Stimulated activated CD4-positive, alpha-beta T cell treated with anti-CD3 and anti-CD28 coated beads, Interleukin-15, amount 100 ng/mL, for 24 hours (primary cell): ENCODE measurements at regions not wholly inside any gene's neighbourhood (a gene's known extent, or its start where the extent isn't known, plus 50 kb on each side); places are given as distances from the start of the nearest gene placed in this dataset.

Source experiments
- DNase-seq: peaks from one replicate; pipeline ENCODE4 v3.0.0-alpha.2; 2020

DNA sequence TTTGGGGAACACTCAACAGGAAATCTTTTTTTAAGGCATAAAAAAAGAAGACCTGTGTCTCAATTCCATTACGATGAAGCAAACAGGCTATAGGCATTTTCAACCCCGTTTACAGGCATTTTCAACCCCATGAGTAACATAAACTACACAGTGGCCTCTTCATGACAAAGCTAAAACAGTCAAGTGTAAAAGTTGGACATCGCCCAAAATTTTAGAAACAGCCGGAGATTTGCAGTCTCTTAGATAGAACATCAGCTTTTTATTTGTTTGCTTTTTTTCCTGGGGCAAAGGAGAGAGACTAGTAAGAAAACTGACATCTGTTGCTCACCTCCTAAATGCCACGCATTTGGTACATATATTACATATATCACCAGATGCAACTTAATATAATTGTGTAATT, 173.7 kb downstream of the CMPK2 start:
- no peak for DNase-seq

DNA sequence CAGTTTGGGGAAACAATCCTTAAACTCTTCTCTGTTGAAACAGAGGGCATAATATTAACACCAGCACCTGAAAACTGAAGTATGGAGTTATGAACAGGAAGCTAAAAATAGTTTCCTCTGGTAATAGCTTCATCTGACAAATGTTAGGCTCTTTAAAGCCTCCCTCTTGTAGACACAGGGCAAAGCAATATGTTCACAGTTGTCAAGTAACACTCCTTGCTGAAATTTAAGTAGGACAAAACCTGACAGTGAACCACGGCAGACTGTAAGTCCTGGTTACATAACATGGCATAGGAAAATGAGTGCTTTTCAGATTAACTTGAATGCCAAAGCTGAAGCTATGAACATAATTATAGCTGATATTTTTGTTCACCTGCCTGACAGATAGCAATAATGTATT, 172.9 kb downstream of the CMPK2 start:
- DNase-seq = no peak

DNA sequence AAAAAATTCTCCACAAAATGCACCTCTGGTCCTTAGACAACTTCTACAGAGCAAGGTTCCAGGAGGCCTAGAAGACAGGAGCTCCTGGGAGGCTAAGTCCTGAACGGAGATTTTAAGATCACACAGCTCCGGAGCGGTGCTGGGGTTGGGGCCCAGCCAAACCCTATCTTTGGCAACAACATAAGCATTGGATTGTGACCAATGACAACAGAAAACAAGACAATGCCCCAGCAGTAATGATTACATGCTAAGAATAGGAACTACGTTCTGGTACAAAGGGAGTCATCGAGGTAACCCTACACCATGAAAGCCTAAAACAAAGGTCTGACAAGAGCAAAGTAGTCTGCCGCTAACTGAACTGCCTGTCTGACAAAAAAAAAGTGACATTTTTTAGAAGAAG, 171.2 kb downstream of the CMPK2 start:
- DNase-seq = no peak

DNA sequence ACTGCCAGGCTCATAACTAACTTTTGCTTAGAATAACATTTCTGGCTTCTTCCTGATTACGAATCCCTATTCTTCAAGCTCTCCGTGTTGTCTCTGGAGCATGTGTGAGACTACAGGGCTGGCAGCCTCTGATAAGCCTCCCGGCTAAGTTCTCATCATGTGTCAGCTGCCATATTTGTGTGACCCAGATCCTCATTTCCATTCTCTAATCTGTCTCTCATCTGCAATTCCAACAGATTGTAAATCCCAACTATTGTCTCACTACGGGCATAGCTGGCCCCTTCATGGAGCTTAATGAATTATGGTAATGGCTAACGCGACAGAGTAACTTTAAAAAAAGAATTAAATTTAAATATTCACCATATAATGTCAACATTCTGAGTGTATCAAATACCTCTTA, 165.4 kb downstream of the CMPK2 start:
- DNase-seq = no peak

DNA sequence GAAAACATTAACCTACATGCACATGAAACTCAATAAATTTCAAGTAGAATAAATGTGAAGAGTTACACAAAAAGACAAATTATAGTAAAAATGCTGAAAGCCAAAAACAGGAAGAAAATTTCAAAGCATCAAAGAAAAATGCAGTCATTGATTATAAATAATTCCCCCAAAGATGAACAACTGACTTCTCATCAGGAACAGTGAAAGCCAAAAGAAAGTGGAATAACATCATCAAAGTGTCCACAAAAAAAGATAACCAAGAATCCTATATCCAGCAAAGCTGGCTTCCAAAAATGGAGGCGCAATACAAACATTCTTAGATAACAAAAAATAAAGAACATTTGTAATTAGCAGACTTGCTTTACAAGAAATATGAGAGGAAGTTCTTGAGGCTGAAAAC, 161.6 kb downstream of the CMPK2 start:
- no peak for DNase-seq

DNA sequence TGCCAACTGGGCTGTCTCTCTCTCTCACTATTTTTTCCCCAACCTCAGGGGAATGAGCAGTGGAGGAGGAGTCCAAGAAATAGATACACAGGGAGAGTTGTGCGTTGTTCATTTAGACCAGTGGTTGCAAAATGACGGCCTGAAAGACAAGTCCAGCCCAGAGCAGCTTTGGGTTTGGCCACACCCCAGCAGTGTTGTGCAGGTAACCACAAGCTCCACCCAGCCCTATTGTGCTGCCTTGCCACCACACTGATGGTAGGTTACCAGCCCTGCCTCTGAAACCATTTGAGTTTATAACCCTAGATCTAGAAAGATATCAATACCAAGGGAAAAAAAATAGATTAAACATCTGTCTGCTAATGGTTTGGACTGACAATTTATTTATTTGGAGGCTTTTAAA, 144.3 kb downstream of the CMPK2 start:
- no peak for DNase-seq

DNA sequence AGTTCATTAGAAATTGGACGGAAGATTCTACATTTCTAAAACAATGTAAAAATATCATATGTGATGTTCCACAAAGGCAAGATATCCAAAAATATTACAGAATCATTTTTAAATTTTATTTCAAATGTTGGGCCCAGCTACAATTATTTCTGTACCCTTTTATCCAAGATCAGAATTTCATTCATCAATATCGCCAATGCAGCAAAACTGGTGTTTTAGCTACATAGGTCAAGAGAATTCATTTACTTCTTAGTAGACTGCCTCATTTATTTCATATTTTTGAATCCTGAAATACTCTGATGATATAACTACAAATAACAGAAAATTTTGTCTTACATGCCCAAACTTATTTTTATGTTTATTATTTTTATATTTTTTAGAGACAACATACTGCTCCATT, 143.1 kb downstream of the CMPK2 start:
- DNase-seq = no peak

DNA sequence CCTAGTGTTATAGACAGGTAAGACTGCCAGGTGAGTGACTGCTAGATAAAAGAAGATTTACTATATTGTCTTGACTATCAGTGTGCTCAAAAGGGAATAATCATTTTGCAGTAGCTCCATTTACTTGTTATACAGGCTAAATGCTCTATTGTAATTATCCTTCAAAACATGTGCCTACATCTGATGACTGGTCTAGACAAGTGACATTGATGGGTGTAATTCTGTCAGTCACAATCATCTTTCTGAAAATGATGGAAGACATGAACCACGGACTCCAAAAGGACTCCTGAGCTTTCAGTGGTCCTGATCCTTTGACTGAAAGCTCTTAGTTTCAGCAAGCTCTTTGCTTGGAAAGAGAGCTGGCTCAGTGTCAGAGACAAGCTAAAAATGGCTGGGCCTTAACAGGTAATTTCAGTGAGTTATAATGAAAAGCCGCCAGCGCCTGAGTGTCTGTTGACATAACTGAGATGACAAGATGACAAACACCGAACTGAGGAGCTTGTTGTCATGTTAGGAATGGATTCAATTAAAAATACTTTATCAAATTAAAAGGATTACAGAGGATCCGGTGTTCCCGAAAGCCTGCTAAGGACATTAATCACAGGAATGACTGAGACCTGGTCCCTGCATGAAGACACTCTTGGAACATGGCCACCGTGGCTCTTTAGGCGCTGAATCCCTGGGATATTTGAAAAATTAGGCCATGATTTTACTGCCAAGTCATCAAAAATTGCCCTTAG, 141.7 kb downstream of the CMPK2 start:
- DNase-seq = no peak

DNA sequence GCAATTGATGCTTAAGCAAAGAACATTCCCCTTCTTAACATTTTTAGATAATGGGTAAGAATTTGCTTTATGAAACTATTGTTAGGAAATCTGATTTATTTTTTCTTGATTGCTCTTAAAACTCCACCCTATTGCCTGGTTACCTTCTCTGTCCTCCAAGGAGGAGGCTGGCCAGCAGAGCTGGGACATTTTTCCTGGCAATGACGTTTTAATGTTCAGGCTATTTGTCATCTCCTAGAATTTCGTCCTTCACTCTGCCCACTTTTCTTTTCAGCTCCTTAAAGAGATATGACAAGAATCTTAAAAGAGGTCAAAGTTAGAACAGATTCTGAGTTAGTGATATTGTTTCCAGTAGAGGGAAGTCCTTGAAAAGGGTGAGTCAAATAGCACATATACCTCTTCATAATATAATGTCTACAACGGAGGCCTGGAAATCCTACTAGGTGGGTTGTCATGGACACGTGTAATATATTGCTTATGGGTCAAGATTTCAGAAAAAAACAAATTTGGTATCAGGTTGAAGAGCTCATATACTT, 141.0 kb downstream of the CMPK2 start:
- no peak for DNase-seq

DNA sequence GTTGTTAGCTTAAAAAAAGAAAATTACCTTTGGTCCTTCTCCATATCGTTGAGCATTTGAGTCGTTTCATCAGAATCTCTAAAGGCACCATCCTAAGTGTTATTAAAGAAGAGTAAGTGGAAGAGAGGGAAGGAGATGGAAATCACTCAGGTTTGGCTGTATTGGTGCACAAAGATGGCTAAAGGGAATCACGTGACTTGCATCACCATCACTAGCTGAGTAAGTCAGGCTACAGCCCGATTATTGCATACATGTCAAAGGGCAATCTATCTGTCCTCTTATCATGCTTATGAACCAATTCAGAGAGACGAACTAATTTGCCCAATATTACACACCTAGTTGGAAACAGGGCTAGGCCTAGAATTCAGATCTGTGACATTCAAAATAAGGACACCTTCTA, 137.6 kb downstream of the CMPK2 start:
- DNase-seq = no peak

DNA sequence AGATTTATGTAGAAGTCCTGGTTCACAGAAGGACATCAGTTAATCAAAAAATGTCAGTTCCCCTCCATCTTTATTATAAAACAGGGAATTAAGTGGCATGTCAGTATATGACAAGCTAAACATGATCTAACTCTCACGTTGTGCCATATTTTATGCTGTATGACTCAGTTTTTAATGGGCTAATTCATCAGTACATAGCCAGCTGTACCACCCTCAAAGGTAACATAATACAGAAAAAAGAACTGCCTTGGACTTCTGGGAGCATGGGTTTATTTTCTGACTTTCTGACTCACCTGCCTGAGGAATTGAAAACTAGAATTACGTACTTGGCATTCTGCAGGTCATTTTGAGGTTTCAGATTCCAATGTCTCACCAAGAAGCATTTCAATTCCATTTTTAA, 135.7 kb downstream of the CMPK2 start:
- no peak for DNase-seq

DNA sequence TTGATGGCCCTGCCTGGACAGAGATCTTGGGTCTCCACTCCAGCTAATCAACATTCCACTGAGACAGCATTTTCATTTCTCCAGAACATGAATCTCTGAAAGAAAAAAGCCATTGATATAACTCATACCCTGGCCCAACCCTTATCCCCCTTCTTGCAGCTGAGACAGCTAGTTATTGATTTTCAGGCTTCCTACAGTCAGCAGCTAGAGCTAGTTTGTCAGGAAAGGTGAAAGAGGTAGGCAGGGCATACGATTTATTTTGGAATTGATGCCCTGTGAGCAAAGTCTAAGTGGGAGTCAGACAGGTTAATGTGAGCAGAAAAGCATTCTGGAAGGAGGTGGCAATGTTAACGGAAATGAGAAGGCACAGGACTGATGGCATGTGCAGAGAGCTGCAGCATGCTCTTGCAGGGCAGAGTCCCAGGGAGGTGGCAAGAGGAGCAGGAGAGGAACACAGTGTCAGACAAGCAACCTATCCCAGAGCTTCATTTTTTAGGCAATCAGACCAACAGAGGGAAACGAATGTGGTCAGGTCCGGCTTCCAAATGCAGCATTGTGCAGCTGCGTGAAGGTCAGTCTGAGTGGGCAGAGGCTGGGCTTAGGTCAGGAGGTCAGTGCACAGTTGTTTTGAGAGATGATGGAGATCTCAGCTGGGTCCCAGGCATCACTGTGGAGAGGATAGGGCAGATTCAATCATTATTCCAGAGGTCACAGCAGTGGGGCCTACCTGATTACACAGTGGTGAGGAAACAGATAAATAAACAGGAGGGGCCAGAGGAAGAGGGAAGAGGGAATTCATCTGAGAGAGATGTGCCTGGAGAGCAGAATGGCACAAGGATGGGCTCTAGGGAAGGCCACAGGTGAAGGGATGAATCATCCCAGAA, 134.8 kb downstream of the CMPK2 start:
- DNase-seq = no peak

DNA sequence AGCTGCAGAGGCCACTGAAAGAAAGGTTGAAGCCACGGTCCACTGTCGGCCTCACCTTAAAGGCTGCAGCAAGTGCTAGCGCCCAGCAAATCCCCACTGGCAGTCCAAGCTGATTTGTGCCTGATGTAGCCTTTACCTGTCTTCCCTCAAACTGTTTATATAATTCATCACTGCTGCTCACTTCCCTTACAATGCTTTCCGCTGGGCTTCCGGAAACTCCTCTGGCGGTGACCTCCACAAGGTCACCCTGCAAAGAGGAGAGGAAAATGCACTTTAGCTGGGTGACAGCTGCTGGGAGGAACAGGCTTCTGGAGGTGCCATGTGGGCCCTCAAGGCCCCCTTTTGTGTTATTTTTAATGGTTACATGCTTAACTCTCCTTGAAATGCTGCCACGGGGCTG, 126.2 kb downstream of the CMPK2 start:
- no peak for DNase-seq

DNA sequence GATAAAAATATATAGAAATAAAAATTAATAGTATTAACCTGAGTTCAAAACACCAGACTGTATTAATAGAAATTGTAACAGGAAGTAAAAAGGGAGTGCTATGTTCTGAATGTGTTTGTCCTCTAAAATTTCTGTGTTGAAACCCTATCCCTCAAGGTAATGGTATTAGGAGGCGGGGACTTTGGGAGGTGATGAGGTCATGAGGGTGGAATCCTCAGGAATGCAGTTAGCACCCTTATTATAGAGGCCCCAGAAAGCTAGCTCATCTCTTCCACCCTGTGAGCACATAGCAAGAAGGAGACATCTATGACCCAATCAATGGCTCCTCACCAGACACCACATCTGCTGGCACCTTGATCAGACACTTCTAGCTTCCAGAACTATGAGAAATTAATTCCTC, 124.5 kb downstream of the CMPK2 start:
- DNase-seq = no peak

DNA sequence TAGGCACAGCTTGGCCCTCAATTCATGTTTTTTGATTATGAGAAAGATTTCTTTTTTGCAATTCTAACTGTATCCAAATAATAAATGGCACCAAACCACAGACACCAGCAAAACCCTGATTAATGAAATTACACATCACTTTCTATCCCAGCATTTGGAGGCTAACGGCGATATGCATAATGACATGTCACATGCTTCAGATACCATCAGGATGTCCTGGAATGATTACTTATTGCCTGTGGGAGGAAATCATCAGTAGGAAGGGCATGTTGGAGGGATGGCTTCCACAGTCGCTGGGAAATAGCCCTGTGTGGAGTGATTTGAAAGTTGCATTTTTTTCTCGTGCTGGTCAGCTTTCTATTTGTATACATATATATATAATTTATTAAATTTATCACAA, 121.7 kb downstream of the CMPK2 start:
- DNase-seq = no peak

DNA sequence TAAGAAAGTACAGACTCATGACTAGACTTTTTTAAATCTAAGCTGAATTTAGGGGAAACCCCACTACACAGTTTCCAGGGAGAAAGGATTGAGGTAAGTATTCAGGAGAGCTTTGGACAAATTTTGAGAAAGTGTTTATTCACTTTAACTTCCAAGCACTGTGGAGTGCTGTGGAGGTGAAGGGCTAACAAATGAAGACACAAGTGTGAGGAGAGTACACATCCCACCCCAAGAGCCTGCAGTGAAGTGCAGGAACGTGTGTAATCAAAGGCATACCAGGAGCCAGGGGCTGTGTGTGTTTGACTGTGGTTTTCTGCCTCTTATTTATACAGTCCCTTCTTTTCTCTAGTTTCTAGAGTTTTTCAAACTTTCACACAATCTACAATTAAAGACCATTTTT, 118.3 kb downstream of the CMPK2 start:
- DNase-seq = no peak

DNA sequence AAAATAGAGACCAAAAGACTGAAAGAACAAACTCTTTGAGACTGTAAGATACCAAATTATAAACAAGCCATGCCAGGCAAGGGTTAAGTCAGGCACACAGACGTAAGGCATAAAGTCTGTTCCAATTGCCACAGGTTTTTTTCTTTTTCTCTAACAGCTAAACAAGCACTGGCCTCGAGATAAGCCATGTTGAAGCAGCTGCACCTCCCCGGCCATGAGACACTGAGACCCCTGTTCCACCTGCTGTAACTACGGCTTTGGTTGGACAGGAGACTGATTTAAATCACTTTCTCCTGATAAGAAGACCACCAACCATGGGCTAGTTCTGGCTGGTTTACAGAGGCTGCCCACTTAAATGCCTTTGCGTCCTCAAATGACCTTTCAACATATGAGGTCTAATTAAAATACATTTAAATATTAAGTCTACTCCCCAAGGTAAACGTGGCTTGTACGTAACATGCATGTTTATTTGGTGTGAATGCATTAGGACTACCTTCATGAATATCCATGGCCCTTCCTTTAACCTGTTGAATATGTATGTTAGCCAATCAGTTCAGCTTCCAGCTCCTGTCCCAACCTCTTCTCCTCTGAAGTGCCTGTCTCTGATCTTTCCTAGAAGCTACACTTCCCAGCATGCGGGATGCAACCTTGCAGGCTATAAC, 117.2 kb downstream of the CMPK2 start:
- DNase-seq = no peak

DNA sequence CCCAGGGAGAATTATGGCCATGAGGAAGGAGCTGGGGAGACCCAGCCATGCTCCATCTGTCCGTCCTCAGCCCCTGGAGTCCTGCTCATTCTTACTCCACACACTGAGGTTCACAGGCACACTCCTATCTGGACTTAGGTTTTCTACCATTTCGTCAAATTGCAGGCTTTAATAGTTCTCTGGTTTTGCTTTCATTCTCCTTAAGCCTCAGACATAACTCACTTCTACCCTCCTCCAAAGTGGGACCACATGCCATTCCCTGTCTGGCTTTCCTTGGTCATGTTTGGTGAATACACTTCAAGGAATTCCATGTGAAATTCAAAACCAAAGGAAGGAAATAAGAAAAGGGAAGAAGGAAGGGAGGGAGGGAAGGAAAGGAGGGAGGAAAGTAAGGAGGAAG, 115.7 kb downstream of the CMPK2 start:
- no peak for DNase-seq

DNA sequence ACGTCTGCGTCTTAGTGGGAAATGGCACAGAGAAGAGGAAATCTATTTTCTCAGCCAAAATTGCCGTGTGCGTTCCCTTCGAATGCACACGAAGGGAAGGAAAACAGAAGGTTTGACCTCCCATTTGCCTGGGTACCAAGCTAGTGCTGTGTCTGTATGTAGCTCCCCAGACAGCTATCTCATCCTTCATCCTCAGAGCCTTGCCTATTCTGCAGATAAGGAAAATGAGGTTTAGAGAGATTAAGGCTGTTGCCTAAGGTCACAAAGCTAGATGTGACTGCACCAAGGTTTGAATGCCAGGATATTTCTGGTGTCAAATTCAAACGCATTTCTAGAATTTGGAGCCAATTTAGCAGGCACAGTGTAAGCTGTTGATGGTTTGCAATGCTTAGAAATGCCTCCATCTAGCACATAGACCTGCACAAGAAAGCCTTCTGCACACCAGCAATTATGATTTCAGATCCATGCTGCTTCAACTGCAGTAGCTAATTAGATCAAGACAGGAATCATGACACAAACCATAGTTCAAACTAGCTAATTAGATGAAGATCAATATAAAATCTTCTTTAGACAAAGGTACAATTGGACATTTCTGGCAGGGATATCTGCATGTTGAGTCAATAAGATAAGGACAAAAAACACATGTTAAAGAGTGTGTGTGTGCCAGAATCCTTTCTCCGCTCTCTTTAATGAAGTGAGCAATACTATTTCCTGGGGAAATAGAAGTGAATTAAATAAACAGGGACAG, 115.1 kb downstream of the CMPK2 start:
- DNase-seq = no peak

DNA sequence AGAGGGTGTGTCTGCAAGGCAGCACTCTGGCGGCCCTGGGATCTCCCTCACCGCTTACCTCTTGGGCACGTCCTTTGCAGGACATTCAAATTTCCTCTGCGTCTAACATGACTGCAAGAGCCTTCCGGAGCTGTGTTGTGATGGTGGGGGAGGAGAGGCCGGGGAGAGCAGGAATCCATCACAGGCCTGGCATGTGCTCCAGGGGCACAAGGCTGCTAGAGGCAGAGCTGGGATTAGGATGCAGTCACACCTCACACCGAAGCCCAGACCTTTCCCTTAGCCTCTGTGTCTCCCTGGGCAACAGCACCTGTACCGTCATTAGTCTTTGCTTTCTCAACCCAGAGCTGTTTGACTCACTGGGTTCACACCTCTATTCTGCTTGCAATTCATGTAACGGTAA, 111.3 kb downstream of the CMPK2 start:
- DNase-seq = no peak

DNA sequence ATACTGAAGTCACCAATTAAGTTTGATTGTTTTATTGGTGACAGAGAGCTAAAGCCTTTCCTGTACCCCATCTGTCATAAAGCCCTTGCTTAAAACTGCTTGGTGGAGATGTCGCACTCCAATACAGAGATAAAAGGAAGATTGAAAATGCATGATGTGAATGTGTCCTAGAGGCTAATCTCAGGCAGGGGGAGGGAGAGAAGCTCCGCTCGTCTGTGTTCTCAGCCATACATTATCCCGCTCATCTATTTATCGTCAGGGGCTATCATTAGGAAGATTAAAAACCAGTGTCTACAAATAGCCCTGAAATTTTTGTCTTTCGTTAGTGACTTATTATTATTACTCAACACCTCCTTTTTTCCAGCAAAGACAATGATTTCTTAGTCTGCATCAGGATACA, 110.3 kb downstream of the CMPK2 start:
- no peak for DNase-seq

DNA sequence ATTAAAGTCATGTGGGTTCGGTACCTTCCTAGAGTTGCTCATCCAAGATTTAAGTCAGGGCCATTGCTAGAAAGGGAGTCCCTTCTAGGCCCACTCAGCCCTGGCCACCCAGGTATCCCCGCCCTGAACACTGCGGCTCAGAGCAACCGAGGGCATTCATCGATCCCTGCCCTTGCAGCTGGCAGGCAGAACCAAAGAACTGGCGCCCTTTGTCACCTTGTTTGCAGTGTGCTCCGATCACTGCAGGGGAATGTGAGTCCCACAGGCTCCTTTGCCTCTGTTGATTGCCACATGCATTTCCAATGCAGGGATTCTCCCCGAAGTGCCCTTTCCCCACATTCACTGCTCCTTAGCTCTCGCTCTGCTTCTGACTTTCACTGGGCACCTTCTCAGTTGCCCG, 108.5 kb downstream of the CMPK2 start:
- no peak for DNase-seq

DNA sequence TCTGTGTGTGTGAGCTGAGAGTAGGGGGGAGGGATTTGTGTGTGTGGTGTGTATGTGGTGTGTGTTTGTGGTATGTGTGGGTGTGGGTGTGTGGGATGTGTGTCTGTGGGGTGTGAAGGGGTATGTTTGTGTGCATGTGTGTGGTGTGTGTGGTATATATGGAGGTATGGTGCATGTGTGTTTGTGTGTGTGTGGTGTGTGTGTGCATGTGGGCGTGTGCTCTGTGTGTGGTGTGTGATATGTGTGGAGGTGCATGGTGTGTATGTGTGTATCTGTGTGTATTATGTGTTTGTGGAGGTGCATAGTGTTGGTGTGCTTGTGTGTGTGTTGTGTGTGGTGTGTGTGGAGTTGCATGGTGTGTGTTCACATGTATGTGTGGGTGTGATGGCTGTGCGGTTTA, 106.0 kb downstream of the CMPK2 start:
- DNase-seq = no peak
